Muscle layer of colon (tissue), 2 donors: ENCODE measurements at regions not wholly inside any gene's neighbourhood (a gene's known extent, or its start where the extent isn't known, plus 50 kb on each side); places are given as distances from the start of the nearest gene placed in this dataset.

ENCODE experiments used
- H3K27ac ChIP-seq: one replicate; pipeline ENCODE4 v1.7.0; 2013; ENCODE audit warnings: low read depth, mild to moderate bottlenecking, low read length, moderate library complexity
- H3K27me3 ChIP-seq, 2 donors: one replicate each; pipeline ENCODE4 v1.7.0; 2013; ENCODE audit warnings: low read length in 2 of 2, mild to moderate bottlenecking in 2 of 2; ENCODE audit not compliant: insufficient read depth in 2 of 2, control insufficient read depth in 1 of 2
- H3K36me3 ChIP-seq: one replicate; pipeline ENCODE4 v1.7.0; 2013; ENCODE audit warnings: mild to moderate bottlenecking, low read length; ENCODE audit not compliant: insufficient read depth
- H3K4me1 ChIP-seq: one replicate; pipeline ENCODE4 v1.7.0; 2013; ENCODE audit warnings: mild to moderate bottlenecking, low read length; ENCODE audit not compliant: insufficient read depth
- H3K4me3 ChIP-seq, 2 donors: one replicate each; pipeline ENCODE4 v1.7.0; 2013; ENCODE audit warnings: low read length in 2 of 2, low read depth in 1 of 2, mild to moderate bottlenecking in 1 of 2, moderate library complexity in 1 of 2
- H3K9ac ChIP-seq: one replicate; pipeline ENCODE4 v1.7.0; 2013; ENCODE audit warnings: low read length
- H3K9me3 ChIP-seq: one replicate; pipeline ENCODE4 v1.7.0; 2013; ENCODE audit warnings: mild to moderate bottlenecking, low read length
- donor health status: abdominal sarcoma.
- donor health status: Adenocarcinoma of cecum.

GRCh38 chr18:44602845-44603244, 77.8 kb upstream of the SETBP1 start:
- Histone ChIP-seq H3K27me3 (no peaks in the 10 kb centered on the region), H3K4me3 (no peak overlapping the region), H3K36me3 (no peaks in the 10 kb centered on the region), H3K9me3 (no peaks in the 10 kb centered on the region), H3K27ac (no peak overlapping the region), H3K4me1 (peaks cover 10% of the 10 kb centered on the region), H3K9ac (no peak overlapping the region)

GRCh38 chr18:44609181-44609941, 71.3 kb upstream of the SETBP1 start:
- Histone ChIP-seq H3K27me3 (no peaks in the 10 kb centered on the region), H3K27ac (no peak overlapping the region), H3K4me3 (no peak overlapping the region), H3K9me3 (no peaks in the 10 kb centered on the region), H3K4me1 (no peaks in the 10 kb centered on the region), H3K36me3 (no peaks in the 10 kb centered on the region), H3K9ac (no peak overlapping the region)

- H3K27me3 ChIP-seq = no peaks in the 10 kb centered on the region
- H3K27ac ChIP-seq = no peak overlapping the region
- no peaks in the 10 kb centered on the region for H3K9me3 ChIP-seq
- no peak overlapping the region for H3K4me3 ChIP-seq
- no peaks in the 10 kb centered on the region for H3K36me3 ChIP-seq
- no peaks in the 10 kb centered on the region for H3K4me1 ChIP-seq
- H3K9ac ChIP-seq = no peak overlapping the region
Observed at GRCh38 chr18:44620812-44621211, 59.9 kb upstream of the SETBP1 start.

- Histone ChIP-seq H3K4me1 (no peaks in the 10 kb centered on the region), H3K4me3 (no peak overlapping the region), H3K27ac (no peak overlapping the region), H3K9ac (no peak overlapping the region), H3K9me3 (no peaks in the 10 kb centered on the region), H3K27me3 (no peaks in the 10 kb centered on the region), H3K36me3 (no peaks in the 10 kb centered on the region)
Observed at GRCh38 chr18:44624052-44624451, 56.6 kb upstream of the SETBP1 start.

GRCh38 chr18:44625386-44625785, 55.3 kb upstream of the SETBP1 start:
- Histone ChIP-seq H3K9ac (no peak overlapping the region), H3K4me1 (no peaks in the 10 kb centered on the region), H3K27me3 (no peaks in the 10 kb centered on the region), H3K9me3 (no peaks in the 10 kb centered on the region), H3K36me3 (no peaks in the 10 kb centered on the region), H3K27ac (no peak overlapping the region), H3K4me3 (no peak overlapping the region)

GRCh38 chr18:44626236-44626635, 54.5 kb upstream of the SETBP1 start:
- Histone ChIP-seq H3K9ac (no peak overlapping the region), H3K4me3 (no peak overlapping the region)

GRCh38 chr18:44626807-44627206, 53.9 kb upstream of the SETBP1 start:
- no peaks in the 10 kb centered on the region for H3K36me3 ChIP-seq
- no peaks in the 10 kb centered on the region for H3K4me1 ChIP-seq
- H3K4me3 ChIP-seq = no peak overlapping the region
- no peak overlapping the region for H3K27ac ChIP-seq
- H3K9ac ChIP-seq = no peak overlapping the region
- H3K27me3 ChIP-seq = no peaks in the 10 kb centered on the region
- H3K9me3 ChIP-seq = no peaks in the 10 kb centered on the region

More at GRCh38 chr18:44626236-44626635, 54.5 kb upstream of the SETBP1 start:
- H3K27ac ChIP-seq = no peak overlapping the region
- no peaks in the 10 kb centered on the region for H3K4me1 ChIP-seq
- H3K36me3 ChIP-seq = no peaks in the 10 kb centered on the region
- H3K27me3 ChIP-seq = no peaks in the 10 kb centered on the region
- no peaks in the 10 kb centered on the region for H3K9me3 ChIP-seq

- H3K9me3 ChIP-seq = no peaks in the 10 kb centered on the region
- H3K9ac ChIP-seq = no peak overlapping the region
- no peak overlapping the region for H3K27ac ChIP-seq
- no peaks in the 10 kb centered on the region for H3K27me3 ChIP-seq
- H3K4me3 ChIP-seq = no peak overlapping the region
- no peaks in the 10 kb centered on the region for H3K36me3 ChIP-seq
- H3K4me1 ChIP-seq = no peaks in the 10 kb centered on the region
Observed at GRCh38 chr18:44627280-44627679, 53.4 kb upstream of the SETBP1 start.

GRCh38 chr18:44629406-44629805, 51.3 kb upstream of the SETBP1 start:
- no peak overlapping the region for H3K9ac ChIP-seq
- H3K36me3 ChIP-seq = no peaks in the 10 kb centered on the region
- H3K4me3 ChIP-seq = no peak overlapping the region

GRCh38 chr18:44630118-44630517, 50.6 kb upstream of the SETBP1 start:
- Histone ChIP-seq H3K27me3 (no peaks in the 10 kb centered on the region), H3K4me1 (no peaks in the 10 kb centered on the region), H3K36me3 (no peaks in the 10 kb centered on the region), H3K27ac (no peak overlapping the region), H3K4me3 (no peak overlapping the region), H3K9me3 (no peaks in the 10 kb centered on the region), H3K9ac (no peak overlapping the region)

More at GRCh38 chr18:44629406-44629805, 51.3 kb upstream of the SETBP1 start:
- Histone ChIP-seq H3K4me1 (no peaks in the 10 kb centered on the region), H3K27ac (no peak overlapping the region), H3K9me3 (no peaks in the 10 kb centered on the region), H3K27me3 (no peaks in the 10 kb centered on the region)
